GM18507 (cell line): ENCODE measurements at regions not wholly inside any gene's neighbourhood (a gene's known extent, or its start where the extent isn't known, plus 50 kb on each side); places are given as distances from the start of the nearest gene placed in this dataset.
"Not testable (repeated sequence)": the region's sequence is repeated elsewhere in the genome, so short reads cannot be mapped to it uniquely, and the experiment has no call there.

Experiments used
- DNase-seq: peaks from one replicate; pipeline ENCODE4 v3.0.0; 2011; ENCODE audit warnings: low read depth; ENCODE audit not compliant: insufficient read length; ENCODE audit errors: extremely low spot score
- FAIRE-seq: peaks from 2 replicates; lab custom pipeline; 2011; peaks lifted over from hg19 to GRCh38; lab: Jason Lieb, UNC

- DNase-seq: no peak
- FAIRE-seq: no peak
Measured at GRCh38 chr13:32828711-32829110, 187.5 kb upstream of the KL start.

- FAIRE-seq: no peak
- DNase-seq: no peak
Measured at GRCh38 chr13:32829269-32829668, 187.0 kb upstream of the KL start.

DNA sequence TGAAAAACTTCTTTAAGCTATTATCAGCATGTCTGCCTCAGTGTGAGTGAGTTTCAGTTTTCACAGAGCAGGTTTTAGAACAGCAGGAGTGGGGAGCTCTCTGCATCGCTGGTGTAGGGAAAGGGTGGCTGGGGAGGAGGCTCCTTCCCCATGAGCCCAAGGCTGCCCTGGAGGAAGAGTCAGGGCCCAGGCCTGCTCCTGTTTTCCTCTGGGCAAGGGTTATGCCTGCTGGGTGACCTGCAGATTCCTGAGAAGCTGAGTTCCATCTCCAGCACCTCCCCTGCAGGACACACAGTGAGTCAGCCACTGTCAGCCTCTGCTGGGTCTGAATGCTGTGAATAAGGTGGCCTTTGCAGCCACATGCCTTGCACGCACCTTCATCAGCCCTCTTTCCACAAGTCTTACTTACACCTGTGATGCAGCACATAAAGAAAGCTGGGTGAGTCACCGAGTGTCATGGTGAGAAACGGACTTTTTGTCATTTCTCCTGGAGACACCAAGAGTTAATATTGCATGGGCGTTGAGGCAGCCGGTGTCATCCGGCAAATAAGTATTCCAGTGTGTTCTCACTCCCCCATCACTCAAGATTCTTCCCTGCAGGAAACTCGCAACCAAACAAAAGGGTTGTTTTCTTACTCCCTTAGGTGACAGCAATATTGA is 186.4 kb upstream of the KL start:
- FAIRE-seq (no peak), DNase-seq (no peak)

DNA sequence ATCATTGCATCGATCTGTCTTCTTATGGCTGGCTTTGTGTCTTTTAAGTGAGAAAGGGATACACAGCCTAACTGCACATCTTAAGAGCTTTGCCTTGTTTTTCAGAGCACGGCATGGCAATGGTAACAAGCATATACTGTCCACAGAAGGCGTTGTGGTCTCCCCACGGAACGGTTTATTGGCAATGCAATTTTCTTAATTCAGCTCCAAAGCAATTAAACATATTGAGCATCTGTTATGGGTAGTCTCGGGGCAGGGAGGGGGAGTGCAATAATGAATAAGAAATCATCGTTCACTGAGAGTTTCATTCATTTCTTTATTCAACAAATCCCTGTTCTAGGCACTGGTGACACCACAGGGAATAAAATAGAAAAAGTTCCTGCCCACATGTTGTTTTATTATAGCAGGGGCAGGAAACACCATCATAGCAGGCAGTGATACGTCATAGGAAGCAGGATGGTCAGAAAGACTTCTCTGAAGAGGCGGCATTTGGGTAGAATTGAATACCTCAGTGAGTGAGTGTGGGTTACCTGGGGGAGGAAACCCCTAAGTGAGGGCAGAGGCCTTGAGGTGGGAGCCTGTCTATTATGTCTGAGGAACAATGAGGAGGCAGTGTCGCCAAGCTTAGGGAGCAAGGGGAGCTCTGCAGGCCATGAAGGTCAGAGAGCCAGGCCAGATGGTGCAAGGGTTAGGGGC is 185.7 kb upstream of the KL start:
- FAIRE-seq (no peak), DNase-seq (no peak)

DNA sequence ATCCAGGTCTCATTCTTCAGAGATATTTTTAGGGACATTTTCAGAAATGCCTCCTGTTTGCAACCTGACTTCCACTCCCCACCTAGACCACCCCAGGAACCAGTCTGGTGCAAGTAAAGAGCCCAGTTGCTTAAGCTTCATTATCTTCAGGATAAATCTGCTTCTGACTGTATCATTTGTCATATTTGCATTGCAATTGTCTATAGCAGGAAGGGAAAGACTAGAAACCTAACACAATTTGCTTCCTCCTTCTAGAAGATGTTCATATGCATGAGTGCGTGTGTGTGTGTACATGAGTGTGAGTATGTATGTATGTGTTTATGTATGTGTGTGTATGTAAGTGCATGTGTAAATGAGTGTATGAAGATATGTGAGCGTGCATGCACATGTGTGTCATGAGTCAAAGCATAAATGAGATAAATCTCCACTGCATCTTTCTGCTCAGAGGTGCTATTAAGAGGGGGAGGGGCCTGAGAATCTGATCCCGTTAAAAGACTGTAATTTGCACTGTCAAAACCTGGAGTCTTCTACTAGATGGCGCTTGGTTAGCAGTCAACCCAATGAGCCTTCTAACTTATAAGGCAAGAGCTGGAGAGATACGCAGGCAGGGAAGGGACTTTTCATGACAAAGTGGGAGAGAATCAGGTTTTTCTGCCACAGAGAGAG is 178.8 kb upstream of the KL start:
- no peak for DNase-seq
- FAIRE-seq: peak; percentile 67

DNA sequence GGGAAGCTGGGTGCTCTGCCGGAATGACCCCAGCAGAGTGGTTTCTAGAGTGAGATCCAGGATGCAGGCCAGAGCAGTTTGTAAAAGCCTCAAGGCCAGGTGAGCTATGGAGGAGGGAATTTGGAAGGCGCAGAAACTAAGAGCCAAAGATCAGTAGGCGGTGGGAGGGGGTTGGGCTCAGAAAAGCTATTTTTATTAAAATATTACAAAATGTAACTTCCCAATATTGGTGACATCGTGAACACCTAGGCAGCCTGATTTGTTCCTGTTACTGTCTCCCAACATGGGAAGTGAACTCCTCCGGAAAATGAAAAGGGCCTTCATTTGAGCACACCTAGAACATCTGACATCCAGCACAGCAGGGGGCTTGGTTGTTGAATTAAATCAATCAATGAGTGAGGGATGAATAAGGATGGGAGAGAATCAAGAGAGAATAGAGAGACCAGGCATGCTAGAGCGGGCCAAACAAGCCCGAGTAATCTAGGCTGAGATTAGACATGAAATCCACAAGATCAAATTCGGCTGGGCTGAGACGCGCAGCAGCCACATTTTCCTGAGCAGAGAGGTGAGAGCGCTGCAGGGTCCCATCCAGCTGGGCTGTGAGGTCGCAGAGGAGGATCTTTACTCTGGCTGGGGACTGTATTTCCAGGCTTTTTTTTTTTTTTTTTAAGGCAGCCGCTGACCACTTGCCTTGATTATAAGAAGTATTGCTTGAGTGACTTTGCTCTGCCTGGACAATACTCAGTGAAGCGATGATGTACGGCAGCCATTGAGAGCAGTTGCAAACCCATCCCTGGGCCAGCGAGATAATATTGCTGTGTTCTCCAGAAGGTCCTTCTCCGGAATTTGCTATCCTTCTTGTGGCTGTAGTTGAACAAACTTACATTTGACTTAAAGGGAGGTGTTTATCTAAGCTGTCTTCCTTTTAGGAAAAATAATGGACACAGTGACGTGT is 178.0 kb upstream of the KL start:
- FAIRE-seq (no peak), DNase-seq (no peak)

- FAIRE-seq (peak; percentile 90), DNase-seq (peak; percentile 23)
Measured at GRCh38 chr13:32838945-32839344, 177.3 kb upstream of the KL start.

DNA sequence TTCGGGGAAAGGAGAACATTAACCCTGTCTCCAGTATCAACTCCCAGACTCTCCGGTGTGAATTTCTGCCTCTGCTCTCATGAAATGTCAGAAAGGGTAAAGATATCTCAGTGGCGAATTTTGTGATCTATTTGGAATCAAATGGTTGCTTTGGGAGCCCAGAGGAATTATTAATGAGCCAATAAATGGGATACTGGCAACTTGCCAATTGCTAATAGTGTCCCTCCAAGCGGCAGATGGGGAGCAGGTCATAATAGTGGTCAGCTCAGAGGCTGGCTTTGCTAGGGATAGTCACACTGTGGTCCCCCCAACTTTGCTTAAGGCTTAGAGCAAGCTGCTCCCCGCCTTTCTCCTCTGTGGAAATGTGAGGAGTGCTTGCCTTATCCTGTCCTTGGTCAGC is 176.1 kb upstream of the KL start:
- no peak for FAIRE-seq

DNA sequence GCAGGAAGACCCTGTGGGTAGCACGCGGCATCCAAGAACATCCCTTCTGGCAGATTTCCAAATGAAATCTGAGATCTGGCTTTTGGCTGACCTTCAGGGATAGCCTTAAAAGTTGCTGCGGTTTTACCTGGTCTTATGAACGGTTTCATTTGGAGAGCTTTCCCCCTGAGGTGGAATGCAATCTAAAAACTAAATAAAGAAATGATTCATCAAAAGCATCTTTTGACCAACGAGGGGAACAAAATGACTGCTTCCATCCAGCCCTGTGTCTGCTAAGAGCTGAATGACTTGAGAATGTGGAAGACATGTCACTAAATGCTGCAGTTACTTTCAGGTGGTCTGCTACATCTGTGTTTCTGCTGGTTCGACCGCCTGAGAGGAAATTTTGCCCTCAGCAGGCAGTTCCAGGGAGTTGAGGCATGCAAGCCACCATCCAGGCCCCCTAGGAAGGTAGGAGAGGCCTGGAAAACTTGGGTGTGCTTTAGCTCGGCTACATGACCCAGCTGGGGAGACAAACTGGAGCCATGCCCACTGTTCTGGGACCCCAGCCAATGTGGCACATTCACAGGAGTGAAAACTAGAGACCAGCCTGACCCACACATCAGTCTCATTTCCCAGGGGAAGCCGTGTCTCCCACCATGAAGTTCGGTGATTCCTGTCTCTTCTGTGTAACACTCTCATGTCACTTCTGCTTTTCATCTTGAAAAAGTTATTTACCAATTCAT is 175.1 kb upstream of the KL start:
- no peak for DNase-seq
- FAIRE-seq: peak; percentile 88

More for the DNA sequence above, 176.1 kb upstream of the KL start:
- DNase-seq: no peak

DNA sequence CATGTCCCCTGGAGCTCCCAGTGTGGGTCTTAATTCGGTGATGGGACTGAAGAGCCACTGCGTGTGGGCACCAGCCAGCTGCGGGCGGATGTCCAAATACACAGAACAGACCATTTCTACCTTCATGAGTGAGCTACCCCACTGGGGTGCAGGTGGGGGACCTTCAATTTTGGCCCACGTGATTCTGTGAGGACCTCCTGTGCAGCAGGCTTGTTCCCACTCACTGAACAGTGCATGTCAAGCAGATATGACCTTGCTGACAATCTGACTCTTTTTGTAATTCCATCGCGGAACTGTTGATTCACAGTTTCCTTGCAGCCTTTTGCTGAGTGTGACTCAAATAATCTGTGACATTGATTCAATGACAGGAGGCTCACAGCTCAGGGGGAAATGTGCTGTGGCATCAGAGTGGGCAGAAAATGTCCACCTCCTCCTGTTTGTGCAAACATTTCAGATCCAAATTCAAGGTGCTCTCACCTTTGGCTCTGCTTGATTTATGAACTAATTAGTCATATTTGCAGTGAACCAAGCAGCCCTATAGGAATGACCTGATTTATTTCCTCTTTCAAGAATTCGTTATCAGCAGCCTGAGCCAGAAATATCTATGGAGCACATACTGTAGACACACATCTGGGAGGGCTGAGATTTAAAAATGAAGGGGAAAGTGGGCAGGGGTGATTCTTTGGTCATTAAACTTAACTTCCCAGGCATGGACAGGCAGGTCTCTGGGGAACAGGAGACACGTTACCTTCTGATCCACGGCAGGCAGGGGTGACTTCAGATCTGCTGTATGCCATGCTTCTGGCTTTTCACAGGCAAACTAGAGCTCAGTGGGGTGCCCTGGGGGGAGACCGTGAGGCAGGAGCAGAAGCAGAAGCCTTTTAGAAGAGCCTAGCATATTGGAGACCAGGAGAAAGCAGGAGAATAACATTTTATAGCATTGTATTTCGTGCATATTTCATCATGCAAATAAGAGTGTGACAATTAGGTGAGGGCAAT is 170.0 kb upstream of the KL start:
- no peak for DNase-seq

GRCh38 chr13:32847976-32848375 is 168.2 kb upstream of the KL start:
- DNase-seq, FAIRE-seq: not testable (repeated sequence)

More for the DNA sequence above, 170.0 kb upstream of the KL start:
- no peak for FAIRE-seq

- FAIRE-seq (no peak), DNase-seq (no peak)
Measured at GRCh38 chr13:32849369-32849768, 166.9 kb upstream of the KL start.

DNA sequence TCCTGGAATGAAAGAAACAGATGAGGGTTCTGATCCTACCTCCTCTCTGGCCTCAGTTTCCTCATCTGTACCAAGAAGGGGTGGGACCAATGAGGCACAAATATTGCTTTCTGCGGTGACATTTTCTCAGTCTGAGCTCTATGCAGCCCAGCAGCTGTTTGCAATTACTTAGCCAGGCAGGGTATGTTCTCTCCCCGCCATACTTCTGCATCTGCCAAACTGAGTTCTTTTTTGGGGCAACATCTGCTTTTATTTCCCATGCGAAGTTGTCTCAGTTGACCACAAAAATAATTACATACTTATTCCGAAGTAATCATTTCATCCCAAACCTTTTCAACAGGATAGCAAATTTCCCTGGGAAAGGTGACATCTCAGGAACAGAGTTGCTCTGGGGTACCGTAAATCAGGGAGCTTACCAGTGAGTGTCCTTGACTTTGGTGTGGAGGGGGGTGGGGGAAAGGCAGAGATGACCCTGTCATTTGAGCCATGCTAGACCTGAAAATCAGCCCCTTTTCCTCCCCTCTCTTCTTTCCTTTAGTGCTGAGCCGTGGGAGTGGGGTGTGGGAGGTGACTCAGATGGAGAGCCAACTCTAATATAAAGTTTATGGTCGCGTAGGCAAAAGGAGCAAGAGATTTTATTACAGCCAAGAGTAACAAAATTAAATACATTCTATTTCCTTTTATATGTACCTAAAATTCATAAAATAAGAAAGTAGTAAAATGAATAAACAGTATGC is 165.7 kb upstream of the KL start:
- DNase-seq (no peak), FAIRE-seq (no peak)

GRCh38 chr13:32851083-32852069 is 164.8 kb upstream of the KL start:
- FAIRE-seq (no peak), DNase-seq (no peak)

- no peak for FAIRE-seq
- no peak for DNase-seq
Measured at GRCh38 chr13:32852526-32852925, 163.7 kb upstream of the KL start.

- no peak for DNase-seq
Measured at GRCh38 chr13:32857077-32857476, 159.1 kb upstream of the KL start.

More at GRCh38 chr13:32857077-32857476, 159.1 kb upstream of the KL start:
- FAIRE-seq: no peak
